ENCODE measurements at regions not wholly inside any gene's neighbourhood (a gene's known extent, or its start where the extent isn't known, plus 50 kb on each side); places are given as distances from the start of the nearest gene placed in this dataset.

DNA sequence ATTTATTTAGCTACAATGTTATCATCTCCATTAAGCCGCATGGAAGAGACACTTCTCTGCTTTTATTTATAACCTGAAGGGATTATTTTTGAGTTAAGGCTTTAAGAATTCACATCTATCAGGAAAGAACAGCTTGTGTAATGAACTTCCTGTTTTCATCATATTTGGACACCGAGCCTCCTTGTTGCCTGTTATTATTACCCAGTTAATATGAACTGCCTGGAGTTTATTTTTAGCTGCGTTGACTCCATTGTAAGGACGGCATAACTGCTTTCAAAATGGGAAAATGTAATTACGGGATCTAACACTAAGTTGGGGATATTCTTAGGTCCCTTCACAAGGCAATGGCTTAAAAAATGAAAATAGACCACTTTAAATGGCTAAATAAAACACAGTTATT lies 89.0 kb upstream of the NR4A3 start:
- TF ChIP-seq POLR2A (IDR thresholded peaks at IDR 0.05): no peak
- TF ChIP-seq, protein P1, sequence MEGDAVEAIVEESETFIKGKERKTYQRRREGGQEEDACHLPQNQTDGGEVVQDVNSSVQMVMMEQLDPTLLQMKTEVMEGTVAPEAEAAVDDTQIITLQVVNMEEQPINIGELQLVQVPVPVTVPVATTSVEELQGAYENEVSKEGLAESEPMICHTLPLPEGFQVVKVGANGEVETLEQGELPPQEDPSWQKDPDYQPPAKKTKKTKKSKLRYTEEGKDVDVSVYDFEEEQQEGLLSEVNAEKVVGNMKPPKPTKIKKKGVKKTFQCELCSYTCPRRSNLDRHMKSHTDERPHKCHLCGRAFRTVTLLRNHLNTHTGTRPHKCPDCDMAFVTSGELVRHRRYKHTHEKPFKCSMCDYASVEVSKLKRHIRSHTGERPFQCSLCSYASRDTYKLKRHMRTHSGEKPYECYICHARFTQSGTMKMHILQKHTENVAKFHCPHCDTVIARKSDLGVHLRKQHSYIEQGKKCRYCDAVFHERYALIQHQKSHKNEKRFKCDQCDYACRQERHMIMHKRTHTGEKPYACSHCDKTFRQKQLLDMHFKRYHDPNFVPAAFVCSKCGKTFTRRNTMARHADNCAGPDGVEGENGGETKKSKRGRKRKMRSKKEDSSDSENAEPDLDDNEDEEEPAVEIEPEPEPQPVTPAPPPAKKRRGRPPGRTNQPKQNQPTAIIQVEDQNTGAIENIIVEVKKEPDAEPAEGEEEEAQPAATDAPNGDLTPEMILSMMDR (IDR thresholded peaks at IDR 0.05): no peak

Data from uterus (tissue), 2 donors.